Loucy (cell line): ENCODE measurements at regions not wholly inside any gene's neighbourhood (a gene's known extent, or its start where the extent isn't known, plus 50 kb on each side); places are given as distances from the start of the nearest gene placed in this dataset.

ENCODE experiments used
- CTCF ChIP-seq: fragments of 200-600 bp; sonication (generic); conservative IDR thresholded peaks from 2 replicates; pipeline ENCODE4 v1.5.1; 2014; ENCODE audit warnings: mild to moderate bottlenecking, antibody characterized with exemption, low read length
- EZH2phosphoT487 ChIP-seq: fragments of 200-600 bp; IDR thresholded peaks from 2 replicates; pipeline ENCODE4 v1.6.1; 2018; ENCODE audit warnings: antibody characterized with exemption, mild to moderate bottlenecking, moderate library complexity, borderline replicate concordance

GRCh38 chr11:13224324-13224723 lies 53.3 kb upstream of the BMAL1 start:
- TF ChIP-seq CTCF (no peak), EZH2phosphoT487 (no peak)
